HG03432 (cell line): ENCODE measurements at regions not wholly inside any gene's neighbourhood (a gene's known extent, or its start where the extent isn't known, plus 50 kb on each side); places are given as distances from the start of the nearest gene placed in this dataset.
"Not testable (repeated sequence)": the region's sequence is repeated elsewhere in the genome, so short reads cannot be mapped to it uniquely, and the experiment has no call there.

Source experiments
- ATAC-seq: cut with Tn5 transposase; IDR thresholded peaks from one replicate; pipeline ENCODE4 v1.9.1; 2021; ENCODE audit warnings: mild to moderate bottlenecking, moderate library complexity; ENCODE audit not compliant: unreplicated experiment

DNA sequence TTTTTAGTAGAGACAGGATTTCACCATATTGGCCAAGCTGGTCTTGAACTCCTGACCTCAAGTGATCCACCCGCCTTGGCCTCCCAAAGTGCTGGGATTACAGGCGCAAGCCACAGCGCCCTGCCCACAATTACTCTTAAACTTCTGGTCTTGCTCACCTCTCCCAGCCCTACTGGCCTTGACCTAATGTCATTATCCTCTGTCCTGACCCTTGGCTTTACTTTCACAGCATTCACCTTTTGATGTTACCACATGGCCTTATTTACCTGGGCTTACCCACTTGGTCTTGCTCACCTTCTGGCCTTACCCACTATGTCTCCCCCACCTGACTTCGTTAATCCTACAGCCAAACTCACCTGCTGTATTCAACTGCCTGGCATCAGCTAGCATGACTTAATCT is 105.9 kb downstream of the IL12A start:
- ATAC-seq: no peak

DNA sequence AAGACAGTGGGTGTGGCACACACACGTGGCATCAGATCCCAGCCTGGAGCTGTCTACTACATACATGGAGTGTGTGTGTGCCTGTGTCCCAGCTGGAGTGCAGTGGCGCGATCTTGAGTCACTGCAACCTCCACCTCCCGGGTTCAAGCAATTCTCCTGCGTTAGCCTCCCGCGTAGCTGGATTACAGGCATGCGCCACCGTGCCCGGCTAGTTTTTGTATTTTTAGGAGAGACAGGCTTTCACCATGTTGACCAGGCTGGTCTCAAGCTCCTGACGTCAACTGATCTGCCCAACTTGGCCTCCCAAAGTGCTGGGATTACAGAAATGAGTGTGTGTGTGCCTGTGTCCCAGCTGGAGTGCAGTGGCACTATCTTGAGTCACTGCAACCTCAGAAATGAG is 108.8 kb downstream of the IL12A start:
- ATAC-seq: no peak

DNA sequence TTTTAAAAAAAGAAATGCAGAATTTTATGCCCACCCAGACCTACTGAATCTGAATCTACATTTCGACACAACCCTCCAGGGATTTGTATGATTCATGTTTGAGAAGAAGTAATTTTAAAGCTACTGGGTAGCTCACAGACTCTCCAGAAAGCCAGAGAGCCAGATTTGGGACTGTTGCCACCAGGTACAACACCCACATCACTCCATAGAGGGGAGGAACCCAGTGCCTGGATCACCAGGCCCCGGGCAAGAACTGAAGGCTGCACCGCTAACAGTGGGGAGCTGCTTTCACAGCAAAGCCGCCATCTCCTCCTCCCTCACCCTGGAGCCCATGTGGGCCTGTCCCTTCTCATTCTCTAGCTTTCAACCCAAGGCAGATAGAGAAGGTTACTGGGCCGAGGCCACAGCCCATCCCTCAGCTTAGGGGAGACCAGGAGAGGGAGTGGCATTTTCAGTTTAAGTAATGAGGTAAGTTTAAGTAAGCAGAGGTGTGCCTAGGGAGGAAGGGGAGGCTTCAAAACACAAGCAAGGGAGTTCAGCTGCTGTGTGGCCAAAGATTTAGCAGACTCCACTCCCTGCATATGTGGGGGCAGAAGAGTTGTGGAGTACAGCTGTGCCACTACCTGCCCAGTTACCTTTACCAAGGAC is 109.8 kb downstream of the IL12A start:
- no peak for ATAC-seq

DNA sequence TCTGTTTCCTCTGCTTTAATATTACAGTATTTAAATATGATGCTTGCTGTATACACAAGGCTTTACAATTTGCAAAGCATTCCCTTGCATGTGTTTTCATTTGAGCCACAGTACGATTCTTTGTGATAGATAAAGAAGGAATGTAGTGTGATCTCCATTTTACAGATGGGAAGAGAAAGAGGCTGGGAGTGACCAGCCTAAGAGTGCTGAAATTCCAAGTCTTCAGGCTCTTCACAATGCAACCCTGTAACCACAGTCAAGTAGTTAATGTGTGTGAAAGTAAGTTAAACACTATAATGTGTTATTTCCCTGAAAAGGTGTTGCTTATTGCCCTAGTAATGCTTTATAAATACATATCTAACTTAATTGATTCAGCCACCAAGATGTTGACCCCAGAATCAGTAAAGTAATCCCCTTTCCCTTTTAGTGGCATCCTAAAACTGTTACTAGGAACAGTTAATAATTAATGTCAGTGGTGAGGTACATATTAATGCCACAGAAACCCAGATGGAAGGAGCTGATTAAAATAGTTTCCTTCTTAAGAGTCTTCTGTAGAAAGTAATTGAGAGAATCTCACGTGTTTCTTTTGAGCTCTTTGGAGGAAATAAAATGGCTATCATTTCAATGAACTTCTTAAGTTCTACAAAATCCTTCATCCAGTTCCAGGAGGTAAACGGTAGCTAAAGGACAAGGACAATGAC is 110.4 kb downstream of the IL12A start:
- ATAC-seq: no peak

DNA sequence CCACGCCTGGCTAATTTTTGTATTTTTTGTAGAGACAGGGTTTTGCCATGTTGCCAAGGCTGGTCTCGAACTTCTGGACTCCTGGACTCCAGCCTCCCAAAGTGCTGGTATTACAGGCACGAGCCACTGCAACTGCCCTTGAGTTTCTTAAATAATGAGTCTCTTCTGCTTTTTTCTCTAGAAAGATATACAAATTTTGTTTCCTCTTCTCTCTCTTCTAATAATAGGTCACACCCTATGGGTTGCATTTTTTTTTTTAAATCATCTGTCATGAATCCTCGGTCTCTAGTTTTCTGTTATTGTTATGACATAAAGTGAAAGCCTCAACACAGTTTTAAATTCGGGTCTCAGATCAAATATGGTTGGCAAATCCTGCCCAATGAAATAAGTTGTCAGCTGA is 111.2 kb downstream of the IL12A start:
- ATAC-seq: peak; percentile 70

DNA sequence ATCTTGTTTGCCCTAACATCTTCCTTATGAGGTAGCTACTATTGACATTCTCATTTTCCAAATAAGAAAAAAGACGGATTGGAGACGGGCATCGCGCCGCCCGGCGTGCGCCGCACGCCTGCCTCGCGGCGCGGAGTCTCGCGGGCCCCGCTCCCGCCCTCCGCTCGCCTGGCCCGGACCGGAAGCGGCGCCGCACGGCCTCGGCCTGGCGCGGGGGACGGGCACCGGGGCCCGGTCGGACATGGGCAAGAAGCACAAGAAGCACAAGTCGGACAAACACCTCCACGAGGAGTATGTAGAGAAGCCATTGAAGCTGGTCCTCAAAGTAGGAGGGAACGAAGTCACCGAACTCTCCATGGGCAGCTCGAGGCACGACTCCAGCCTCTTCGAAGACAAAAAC is 112.0 kb downstream of the IL12A start:
- ATAC-seq: no peak

DNA sequence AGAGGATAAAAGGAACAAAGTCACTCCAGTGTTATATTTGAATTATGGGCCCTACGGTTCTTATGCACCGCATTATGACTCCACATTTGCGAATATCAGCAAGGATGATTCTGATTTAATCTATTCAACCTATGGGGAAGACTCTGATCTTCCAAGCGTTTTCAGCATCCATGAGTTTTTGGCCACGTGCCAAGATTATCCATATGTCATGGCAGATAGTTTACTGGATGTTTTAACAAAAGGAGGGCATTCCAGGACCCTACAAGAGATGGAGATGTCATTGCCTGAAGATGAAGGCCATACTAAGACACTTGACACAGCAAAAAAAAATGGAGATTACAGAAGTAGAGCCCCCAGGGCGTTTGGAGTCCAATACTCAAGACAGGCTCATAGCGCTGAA is 113.4 kb downstream of the IL12A start:
- ATAC-seq: not testable (repeated sequence)

DNA sequence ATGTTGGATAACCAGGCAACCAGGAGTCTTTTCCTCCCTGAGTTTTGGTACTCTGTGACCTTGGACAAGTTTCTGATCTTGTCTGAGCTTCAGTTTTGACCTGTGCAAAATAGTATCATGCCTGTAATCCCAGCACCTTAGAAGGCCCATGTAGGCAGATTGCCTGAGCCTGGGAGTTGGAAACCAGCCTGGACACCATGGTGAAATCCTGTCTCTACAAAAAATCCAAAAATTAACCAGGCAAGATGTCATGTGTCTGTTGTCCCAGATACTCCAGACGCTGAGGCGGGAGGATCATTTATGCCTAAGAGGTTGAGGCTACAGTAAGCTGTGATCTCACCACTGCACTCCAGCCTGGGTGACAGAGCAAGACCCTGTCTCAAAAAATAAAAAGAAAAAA is 114.8 kb downstream of the IL12A start:
- ATAC-seq: no peak

DNA sequence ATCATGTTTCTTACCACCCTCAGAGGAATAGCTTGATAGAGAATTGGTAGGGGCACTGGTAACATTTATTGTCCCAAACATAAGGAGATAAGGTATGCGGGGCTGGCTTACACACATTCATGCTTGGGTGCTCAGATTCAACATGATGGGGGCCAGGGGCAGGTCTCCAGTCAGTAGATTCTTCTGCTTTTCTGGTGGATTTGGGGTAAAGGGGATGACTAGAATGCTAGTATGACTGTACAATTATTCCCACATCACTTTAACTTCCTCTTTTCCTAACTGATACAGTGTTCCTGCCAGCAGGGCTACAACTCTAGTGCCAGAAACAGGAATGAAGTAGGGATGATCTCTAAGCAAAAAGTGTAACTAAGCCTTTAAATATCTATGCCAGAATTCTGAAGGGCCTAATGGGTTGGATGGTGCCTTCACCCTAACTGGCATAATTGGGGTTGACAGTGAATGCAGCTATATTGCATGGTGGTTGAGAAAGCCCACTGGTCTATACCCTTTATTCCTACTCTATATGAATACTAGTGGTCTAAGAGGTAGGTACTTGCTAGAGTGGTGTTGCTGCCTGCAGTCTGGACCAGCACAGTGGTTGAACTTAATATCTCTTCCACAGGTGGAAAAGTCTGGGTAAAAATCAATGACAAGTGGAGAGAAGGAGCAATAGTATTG is 117.4 kb downstream of the IL12A start:
- peak; percentile 65 for ATAC-seq

DNA sequence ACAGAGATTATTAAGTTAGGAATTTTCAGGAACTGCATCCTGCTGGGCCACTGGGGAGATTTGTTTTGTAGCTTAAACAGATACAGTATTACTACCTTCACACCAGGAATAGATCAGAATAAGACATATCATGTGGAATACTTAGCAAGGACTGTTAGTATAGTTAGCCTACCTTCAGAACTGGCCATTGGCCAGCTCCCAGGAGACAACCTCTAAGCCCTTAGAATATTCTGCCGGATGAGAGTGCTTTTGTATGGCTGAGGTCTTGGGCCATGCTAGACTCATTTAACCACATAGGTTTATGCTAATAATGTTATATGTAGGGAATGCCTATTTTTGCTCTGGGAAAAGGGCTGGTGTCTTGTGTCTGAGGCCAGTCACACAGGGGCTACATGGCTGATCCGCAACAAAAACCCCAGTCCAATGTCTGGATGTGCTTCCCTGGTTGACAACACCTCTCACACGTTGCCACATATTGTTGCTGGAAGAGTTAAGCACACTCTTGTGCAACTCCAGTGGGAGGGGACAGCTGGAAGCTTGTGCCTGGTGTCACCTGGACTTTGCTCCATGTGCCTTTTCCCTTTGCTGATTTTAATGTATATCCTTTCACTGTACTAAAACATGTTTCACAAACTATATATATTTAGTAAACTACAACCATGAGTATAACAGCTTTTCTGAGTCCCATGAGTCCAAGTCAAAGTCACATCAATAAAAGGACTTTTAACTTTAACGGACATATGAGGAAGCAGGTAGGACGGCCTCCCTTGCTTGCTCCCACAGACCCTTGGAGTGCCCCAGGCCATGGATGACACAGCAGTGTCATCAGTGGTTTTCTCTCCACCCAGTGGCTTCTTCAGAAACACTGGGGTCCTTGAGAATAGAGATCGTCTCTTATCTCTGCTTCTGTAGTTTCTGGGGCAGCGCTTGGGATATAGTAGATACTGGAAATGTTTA is 118.0 kb upstream of the C3orf80 start:
- ATAC-seq: no peak

DNA sequence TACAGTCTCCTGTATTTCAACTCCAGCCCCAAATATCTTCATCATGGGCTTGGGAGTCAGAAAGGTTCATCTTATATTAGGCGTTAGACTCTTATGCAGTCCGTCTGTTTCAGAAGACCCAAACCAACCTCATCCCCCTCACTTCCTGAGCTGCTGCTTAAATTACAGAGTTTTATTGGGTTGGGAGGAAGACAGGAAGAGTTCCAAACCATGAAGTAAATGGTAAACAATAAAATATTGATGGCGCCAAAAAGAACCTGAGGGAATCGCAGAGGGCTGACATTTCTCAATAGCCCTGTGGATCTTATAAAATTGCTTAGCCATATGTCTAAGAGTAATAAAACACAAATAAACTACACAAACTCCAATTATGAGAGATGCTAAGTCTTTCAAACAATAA is 116.9 kb upstream of the C3orf80 start:
- no peak for ATAC-seq

DNA sequence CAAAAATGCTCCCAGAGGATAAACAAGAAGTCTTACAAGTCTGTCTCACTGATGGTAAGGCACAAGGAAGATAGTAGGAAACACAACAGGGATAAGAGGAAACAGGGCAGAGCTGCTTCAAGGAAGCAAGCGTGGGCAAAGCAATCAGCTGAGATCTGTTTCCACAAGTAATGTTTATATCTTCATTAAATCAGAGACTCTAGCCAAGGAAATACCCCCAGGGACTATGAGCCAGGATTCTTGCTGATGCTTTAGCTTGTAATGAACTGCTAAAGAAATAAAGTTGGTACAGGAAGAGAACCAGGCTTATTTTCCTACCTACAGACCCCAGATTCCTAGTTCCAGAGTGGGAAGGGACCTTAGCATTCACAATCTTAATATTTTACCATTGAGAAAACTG is 112.7 kb upstream of the C3orf80 start:
- no peak for ATAC-seq

DNA sequence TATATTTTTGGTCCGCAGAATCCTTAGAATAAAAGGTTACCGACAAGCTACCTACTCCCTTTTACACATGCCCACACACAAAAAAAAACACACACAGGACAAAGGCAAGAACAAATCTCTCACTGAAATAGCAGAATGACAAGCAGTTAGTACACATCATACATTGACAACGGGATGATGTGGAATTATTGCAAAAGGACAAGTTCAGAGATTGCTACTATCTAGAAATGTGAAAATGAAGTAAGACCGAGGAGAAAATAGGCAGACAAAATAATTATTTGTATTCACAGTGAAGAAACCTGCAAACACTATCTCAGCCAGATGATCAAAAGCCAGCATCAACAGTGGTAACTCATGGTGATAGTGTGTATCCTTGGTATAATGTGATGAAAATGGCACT is 112.2 kb upstream of the C3orf80 start:
- no peak for ATAC-seq

DNA sequence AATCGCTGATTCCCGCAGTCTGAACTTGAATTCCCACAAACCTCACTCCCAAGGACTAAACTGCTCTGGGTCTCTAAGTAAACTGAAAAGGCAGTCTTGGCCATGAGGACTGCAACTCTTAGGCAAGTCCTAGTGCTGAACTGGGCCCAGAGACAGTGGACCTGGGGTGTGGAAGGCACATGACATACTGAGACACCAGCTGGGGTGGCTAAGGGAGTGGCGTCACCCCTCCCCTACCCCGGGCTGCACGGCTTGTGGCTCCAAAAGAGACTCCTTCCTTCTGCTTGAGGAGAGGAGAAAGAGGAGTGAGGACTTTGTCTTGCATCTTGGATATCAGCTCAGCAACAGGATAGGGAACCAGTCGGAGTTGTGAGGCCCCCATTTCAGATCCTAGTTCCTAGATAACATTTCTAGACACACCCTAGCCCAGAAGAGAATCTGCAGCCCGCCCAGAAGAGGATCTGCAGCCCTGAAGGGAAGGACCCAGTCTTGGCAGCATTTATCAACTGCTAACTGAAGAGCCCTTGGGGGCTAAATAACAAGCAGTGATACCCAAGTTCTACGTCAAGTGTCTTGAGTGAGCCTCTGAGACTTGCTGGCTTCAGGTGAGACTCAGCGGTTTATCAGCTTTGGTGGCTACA is 110.7 kb upstream of the C3orf80 start:
- ATAC-seq: no peak

DNA sequence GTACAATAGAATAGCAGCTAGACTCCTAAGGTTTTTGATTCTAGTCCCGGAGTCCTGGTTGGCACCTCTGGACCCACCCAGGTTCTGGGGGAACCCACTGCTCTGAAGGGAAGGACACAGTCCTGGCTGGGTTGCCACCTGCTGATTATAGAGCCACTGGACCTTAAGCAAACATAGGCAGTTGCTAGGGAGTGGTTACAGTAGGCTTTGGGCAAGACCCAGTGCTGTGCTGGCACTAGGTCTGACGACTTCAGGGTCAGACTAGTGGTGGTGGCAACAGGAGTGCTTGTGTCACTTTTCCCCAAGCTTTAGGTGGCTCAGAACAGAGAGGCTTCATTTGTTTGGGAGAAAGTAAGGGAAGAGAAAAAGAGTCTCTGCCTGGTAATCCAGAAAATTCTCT is 109.8 kb upstream of the C3orf80 start:
- ATAC-seq: no peak

DNA sequence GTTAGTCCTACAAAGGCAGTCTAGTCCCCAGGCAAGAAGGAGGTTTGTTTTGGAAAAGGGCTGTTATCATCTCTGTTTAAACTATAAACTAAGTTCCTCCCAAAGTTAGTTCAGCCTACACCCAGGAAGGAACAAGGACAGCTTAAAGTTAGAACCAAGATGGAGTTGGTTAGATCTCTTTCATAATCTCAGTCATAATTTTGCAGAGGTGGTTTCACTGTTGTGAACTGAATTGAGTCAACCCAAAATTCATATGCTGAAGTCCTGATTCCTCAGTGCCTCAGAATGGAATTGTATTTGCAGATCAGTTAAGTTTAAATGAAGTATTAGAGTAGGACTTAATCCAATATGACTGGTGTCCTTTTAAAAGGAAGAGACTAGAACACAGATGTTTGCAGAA is 101.0 kb upstream of the C3orf80 start:
- ATAC-seq: no peak

DNA sequence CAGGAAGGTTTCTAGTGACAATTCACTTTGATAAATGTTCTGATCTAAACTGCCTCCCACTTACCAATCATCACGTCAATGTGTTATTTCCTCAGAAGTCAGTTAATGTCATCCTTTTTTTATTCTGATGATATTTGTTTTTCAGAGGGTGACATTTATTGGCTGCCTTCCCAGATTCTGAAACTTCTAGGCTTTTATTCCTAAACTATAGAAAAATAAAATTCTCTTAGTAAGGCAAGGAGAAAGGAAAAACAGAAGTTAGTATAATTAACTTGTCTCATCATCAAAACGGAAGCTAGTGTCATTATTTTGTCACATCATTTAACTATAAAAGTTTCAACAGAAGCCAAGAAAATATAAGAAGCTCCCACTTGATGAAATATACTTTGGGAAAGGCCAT is 100.0 kb upstream of the C3orf80 start:
- ATAC-seq: no peak

DNA sequence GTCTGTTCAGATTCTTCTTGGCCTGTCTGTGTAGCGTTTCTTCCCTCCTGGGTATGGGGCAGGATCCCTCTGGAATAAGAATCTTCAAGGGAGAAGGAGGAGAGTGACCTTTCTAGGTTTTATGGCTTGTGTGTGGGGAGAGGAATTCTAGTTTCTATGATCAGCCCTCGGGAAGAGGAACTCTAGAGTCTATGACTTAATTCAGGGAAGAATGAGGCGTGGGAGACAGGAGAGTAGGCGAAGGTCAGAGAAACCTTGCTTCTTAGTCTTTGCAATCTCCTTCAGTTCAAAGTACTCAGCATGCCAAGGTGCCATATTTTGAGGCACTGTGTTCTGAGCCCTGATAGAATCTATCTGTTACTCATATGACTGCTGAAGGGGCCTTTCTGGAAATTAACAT is 99.2 kb upstream of the C3orf80 start:
- no peak for ATAC-seq

DNA sequence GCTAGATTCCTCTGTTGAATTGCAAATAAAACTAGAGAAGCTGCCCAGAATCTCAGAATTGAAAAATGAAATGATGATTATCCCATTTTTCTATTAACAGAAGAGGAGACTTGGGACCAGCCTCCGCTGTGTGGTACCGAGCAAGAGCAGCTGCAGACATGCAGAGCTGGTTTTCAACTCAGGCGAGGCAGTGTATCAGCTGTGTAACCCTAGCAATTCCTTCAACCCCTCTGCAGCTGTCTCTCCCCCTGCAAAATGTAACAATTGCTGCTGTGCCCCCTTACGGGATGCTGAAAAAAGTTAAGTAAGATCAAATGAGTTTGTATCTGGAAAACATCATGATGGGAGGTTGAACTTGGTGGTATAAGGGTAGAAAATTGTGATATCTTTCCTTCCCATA is 98.5 kb upstream of the C3orf80 start:
- no peak for ATAC-seq

DNA sequence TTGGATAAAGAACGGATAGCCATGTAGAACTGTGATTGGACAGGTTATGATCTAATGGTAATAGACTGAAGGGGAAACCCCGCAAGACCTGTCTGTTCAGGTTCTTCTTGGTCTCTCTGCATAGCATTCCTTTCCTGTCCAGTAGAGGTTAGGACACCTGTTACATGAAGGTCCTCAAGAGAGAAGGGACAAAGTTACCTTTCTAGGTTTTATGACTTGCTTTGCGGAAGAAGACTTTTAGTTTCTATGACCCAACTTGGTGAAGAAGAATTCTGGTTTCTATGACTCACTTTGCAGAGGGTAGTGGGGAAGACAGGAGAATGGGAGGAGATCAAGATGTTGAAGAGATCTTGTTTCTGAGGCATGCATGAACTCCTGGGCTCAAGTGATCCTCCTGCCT is 97.9 kb upstream of the C3orf80 start:
- ATAC-seq: peak; percentile 58

DNA sequence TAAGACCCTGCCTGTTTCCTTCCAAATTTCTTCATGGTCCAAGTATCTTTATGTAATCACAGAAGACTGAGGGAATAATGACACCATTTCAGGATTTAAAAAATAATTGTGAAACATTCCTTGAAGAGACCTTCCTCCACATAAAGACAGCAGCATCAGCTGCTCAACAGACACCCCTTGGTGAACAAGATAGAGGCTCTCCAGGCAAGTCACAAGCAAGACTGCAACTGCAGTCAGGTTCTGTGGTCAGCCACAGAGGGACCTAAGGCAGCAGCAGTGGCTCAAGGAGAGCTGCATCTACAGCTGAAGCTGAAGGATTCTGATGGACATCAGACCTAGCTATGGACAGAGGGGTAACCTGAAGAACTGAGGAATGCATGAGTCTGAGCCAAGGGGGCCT is 97.2 kb upstream of the C3orf80 start:
- no peak for ATAC-seq
